ENCODE measurements at regions not wholly inside any gene's neighbourhood (a gene's known extent, or its start where the extent isn't known, plus 50 kb on each side); places are given as distances from the start of the nearest gene placed in this dataset.
"Not testable (repeated sequence)": the region's sequence is repeated elsewhere in the genome, so short reads cannot be mapped to it uniquely, and the experiment has no call there.

GRCh38 chr4:147222906-147223305, 258.0 kb upstream of the EDNRA start:
- Mint-ChIP-seq H3K27ac (ENCODE audit: unreplicated experiment) (no peak overlapping the region), H3K36me3 (ENCODE audit: low read depth) (no peaks in the 10 kb centered on the region), H3K4me1 (no peaks in the 10 kb centered on the region), H3K4me3 (no peak overlapping the region), H3K27me3 (ENCODE audit: low read depth) (no peaks in the 10 kb centered on the region), H3K9me3 (no peaks in the 10 kb centered on the region)
- no peak for DNase-seq (ENCODE audit: low read depth, low spot score)
- TF ChIP-seq CTCF (conservative IDR thresholded peaks at IDR 0.05): no peak

GRCh38 chr4:147223576-147223975, 257.3 kb upstream of the EDNRA start:
- Mint-ChIP-seq H3K36me3 (ENCODE audit: low read depth) (no peaks in the 10 kb centered on the region), H3K9me3 (no peaks in the 10 kb centered on the region), H3K4me3 (no peak overlapping the region), H3K27me3 (ENCODE audit: low read depth) (no peaks in the 10 kb centered on the region), H3K27ac (ENCODE audit: unreplicated experiment) (no peak overlapping the region), H3K4me1 (no peaks in the 10 kb centered on the region)
- no peak for TF ChIP-seq CTCF (conservative IDR thresholded peaks at IDR 0.05)
- no peak for DNase-seq (ENCODE audit: low read depth, low spot score)

GRCh38 chr4:147236806-147237205, 244.1 kb upstream of the EDNRA start:
- Mint-ChIP-seq H3K4me3 (no peak overlapping the region), H3K9me3 (no peaks in the 10 kb centered on the region), H3K27ac (ENCODE audit: unreplicated experiment) (no peak overlapping the region), H3K4me1 (peaks cover 10% of the 10 kb centered on the region), H3K27me3 (ENCODE audit: low read depth) (no peaks in the 10 kb centered on the region), H3K36me3 (ENCODE audit: low read depth) (no peaks in the 10 kb centered on the region)
- TF ChIP-seq CTCF (conservative IDR thresholded peaks at IDR 0.05): no peak
- DNase-seq (ENCODE audit: low read depth, low spot score): no peak

GRCh38 chr4:147244786-147245185, 236.1 kb upstream of the EDNRA start:
- no peaks in the 10 kb centered on the region for H3K27me3 Mint-ChIP-seq (ENCODE audit: low read depth)
- DNase-seq (ENCODE audit: low read depth, low spot score): no peak
- H3K36me3 Mint-ChIP-seq (ENCODE audit: low read depth): no peaks in the 10 kb centered on the region
- no peak overlapping the region for H3K27ac Mint-ChIP-seq (ENCODE audit: unreplicated experiment)
- H3K9me3 Mint-ChIP-seq: no peaks in the 10 kb centered on the region
- peaks cover 11% of the 10 kb centered on the region for H3K4me1 Mint-ChIP-seq
- TF ChIP-seq CTCF (conservative IDR thresholded peaks at IDR 0.05): no peak
- no peak overlapping the region for H3K4me3 Mint-ChIP-seq

- Mint-ChIP-seq H3K27ac (ENCODE audit: unreplicated experiment) (no peak overlapping the region), H3K36me3 (ENCODE audit: low read depth) (no peaks in the 10 kb centered on the region), H3K4me1 (peaks cover 7% of the 10 kb centered on the region), H3K9me3 (no peaks in the 10 kb centered on the region), H3K27me3 (ENCODE audit: low read depth) (no peaks in the 10 kb centered on the region), H3K4me3 (no peak overlapping the region)
- no peak for DNase-seq (ENCODE audit: low read depth, low spot score)
- TF ChIP-seq CTCF (conservative IDR thresholded peaks at IDR 0.05): no peak
Measured at GRCh38 chr4:147246096-147246495, 234.8 kb upstream of the EDNRA start.

- not testable (repeated sequence) for H3K4me1 Mint-ChIP-seq; H3K27ac Mint-ChIP-seq (ENCODE audit: unreplicated experiment); DNase-seq (ENCODE audit: low read depth, low spot score); H3K27me3 Mint-ChIP-seq (ENCODE audit: low read depth); H3K4me3 Mint-ChIP-seq; H3K9me3 Mint-ChIP-seq; H3K36me3 Mint-ChIP-seq (ENCODE audit: low read depth)
Measured at GRCh38 chr4:147246528-147246927, 234.4 kb upstream of the EDNRA start.
